ENCODE measurements at regions not wholly inside any gene's neighbourhood (a gene's known extent, or its start where the extent isn't known, plus 50 kb on each side); places are given as distances from the start of the nearest gene placed in this dataset.

DNA sequence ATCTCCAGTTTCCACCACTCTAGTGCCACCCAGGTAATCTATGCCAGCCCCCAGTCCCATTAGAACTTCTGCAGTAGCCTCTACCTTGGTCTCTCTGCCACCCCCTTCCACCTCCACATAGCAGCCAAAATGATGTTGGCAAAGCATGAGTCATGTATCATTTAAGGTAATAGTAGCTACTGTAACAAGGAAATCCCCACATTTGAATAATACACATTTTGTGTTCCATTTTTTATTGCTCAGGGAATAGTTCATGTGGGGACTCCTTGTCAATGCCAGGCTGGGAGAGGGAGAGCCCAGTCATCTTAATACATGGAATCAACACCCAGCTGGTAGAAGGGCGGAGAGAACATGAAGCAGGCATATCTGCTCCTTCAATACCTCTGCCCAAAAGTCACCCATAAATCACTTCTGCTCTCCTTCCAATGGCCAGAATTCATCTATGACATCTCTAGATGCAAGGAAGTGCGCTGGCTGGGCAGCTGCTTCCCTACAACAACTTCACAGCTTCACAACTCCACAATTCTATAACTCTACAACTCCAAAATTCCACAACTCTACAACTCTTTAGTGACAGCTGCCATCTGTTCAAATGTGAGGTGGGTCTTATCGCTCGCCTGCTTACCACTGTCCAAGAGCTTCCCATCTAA, 70.6 kb upstream of the GLS start:
- no peak for DNase-seq
- peaks cover 70% of the 10 kb centered on the region for H3K4me1 ChIP-seq (ENCODE audit: control insufficient read depth, insufficient read depth, low read length)
- H3K27me3 ChIP-seq (ENCODE audit: control insufficient read depth, insufficient read depth, low read length): no peaks in the 10 kb centered on the region
- no peak overlapping the region for H3K4me3 ChIP-seq (ENCODE audit: low read length)
- WGBS (ENCODE audit: insufficient coverage, low lambda C conversion rate): 60% methylated on average over 1 of the region's 4 CpGs
- peak overlapping the region; percentile 93 for H3K27ac ChIP-seq (ENCODE audit: low read length)
- H3K9me3 ChIP-seq (ENCODE audit: control insufficient read depth, low read depth, low read length): no peaks in the 10 kb centered on the region
- H3K36me3 ChIP-seq (ENCODE audit: control insufficient read depth, insufficient read depth, low read length): no peaks in the 10 kb centered on the region

DNA sequence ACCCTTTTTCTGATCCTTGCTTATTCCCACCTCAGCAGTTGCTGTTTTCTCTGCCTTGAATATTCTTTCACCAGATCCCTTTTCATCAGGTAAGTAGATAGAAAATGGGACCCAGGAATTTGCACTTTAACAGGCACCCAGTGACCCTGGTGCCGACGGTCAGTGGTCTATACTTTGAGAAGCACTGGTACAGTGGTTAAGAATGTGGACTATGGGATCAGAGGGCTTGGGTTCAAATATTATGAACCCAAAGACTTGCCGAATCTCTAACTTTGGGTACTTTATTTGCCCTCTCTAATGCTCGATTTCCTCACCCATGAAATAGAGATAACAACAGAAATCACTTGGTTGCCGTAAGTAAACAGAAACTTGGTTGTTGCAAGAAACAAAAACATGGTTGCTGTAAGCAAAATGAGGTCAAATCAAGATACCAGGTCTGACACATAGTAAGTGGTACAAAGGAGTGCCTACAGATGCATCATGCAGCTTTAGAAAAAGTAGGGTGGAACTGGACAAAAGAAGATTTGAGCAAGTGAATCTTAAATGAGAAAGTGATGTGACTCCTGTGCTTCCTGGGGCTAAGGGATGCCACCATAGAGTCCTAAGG, 69.5 kb upstream of the GLS start:
- Histone ChIP-seq H3K27me3 (ENCODE audit: control insufficient read depth, insufficient read depth, low read length) (no peaks in the 10 kb centered on the region), H3K9me3 (ENCODE audit: control insufficient read depth, low read depth, low read length) (no peaks in the 10 kb centered on the region), H3K4me3 (ENCODE audit: low read length) (no peak overlapping the region), H3K36me3 (ENCODE audit: control insufficient read depth, insufficient read depth, low read length) (no peaks in the 10 kb centered on the region), H3K27ac (ENCODE audit: low read length) (peak overlapping the region; percentile 93), H3K4me1 (ENCODE audit: control insufficient read depth, insufficient read depth, low read length) (peaks cover 70% of the 10 kb centered on the region)
- no CpG with 5 or more reads among the region's 5 CpGs for WGBS (ENCODE audit: insufficient coverage, low lambda C conversion rate)
- DNase-seq: no peak

GRCh38 chr2:190811811-190812210, 68.8 kb upstream of the GLS start:
- no peaks in the 10 kb centered on the region for H3K27me3 ChIP-seq (ENCODE audit: control insufficient read depth, insufficient read depth, low read length)
- H3K4me3 ChIP-seq (ENCODE audit: low read length): no peak overlapping the region
- DNase-seq: peak in 1 of 2 donors; percentile 73
- H3K9me3 ChIP-seq (ENCODE audit: control insufficient read depth, low read depth, low read length): no peaks in the 10 kb centered on the region
- H3K36me3 ChIP-seq (ENCODE audit: control insufficient read depth, insufficient read depth, low read length): no peaks in the 10 kb centered on the region
- H3K27ac ChIP-seq (ENCODE audit: low read length): peak overlapping the region; percentile 93
- H3K4me1 ChIP-seq (ENCODE audit: control insufficient read depth, insufficient read depth, low read length): peaks cover 69% of the 10 kb centered on the region

DNA sequence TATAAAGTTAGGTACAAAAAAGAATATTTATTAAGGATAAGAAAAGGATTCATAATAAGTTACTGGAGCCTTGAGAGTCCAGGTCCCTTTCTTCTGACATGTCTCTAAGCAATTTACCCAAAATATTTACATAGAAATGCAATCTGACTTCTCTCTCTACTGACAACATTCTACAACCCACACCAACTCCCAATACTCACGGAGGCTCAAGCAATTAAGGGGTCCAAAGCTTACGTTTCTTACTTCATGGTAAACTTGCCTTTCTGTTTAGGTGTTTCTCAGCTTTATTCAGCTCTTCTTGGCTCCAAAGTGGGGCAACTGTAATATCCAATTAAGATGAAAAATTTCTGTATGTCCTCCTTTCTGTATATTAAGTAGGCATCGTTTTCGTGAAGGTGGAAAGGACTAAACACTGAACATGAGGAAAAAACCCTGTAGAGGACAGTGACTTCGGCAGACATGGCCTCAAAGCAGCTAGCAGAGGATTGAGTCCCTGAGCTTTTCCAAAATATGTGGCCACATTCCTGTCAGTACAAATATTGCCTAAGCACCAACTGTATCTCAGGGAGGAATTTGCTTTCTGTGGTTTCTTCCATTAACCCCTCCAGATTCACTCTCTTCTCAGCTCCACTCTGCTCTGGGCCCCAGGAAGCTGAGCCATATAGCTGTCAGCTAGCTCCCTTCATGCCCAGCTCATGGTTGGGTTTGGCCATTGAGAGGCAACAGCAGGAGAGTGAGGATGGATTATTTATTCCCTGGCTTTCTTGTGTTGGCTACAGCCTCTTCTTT, 67.9 kb upstream of the GLS start:
- Histone ChIP-seq H3K36me3 (ENCODE audit: control insufficient read depth, insufficient read depth, low read length) (no peaks in the 10 kb centered on the region), H3K9me3 (ENCODE audit: control insufficient read depth, low read depth, low read length) (no peaks in the 10 kb centered on the region), H3K4me3 (ENCODE audit: low read length) (no peak overlapping the region), H3K27me3 (ENCODE audit: control insufficient read depth, insufficient read depth, low read length) (no peaks in the 10 kb centered on the region), H3K4me1 (ENCODE audit: control insufficient read depth, insufficient read depth, low read length) (peaks cover 64% of the 10 kb centered on the region), H3K27ac (ENCODE audit: low read length) (peak overlapping the region; percentile 93)
- DNase-seq: no peak
- WGBS (ENCODE audit: insufficient coverage, low lambda C conversion rate): 83% methylated on average over 1 of the region's 5 CpGs

DNA sequence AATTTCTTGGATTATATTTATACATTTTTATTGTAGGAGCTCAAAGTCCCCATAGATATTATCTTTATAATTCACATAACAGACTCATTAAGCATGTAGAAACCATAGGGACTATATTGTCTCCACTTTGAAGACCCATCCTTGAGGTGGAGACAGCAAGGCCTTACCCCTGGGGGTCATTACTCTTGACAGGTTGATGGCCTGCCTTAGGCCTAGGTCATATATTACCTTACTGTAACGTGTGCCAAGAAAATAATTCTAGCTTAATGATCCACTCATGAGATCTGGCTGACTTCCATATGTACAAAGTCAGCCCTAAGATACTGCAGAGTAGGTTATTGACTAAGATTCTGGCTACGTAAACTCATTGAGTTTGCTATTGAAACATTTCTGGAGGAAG, 65.4 kb upstream of the GLS start:
- H3K4me3 ChIP-seq (ENCODE audit: low read length): no peak overlapping the region
- WGBS (ENCODE audit: insufficient coverage, low lambda C conversion rate): no CpG with 5 or more reads among the region's 2 CpGs
- H3K36me3 ChIP-seq (ENCODE audit: control insufficient read depth, insufficient read depth, low read length): no peaks in the 10 kb centered on the region
- H3K9me3 ChIP-seq (ENCODE audit: control insufficient read depth, low read depth, low read length): no peaks in the 10 kb centered on the region
- peak; percentile 82 to 95 for DNase-seq
- H3K27me3 ChIP-seq (ENCODE audit: control insufficient read depth, insufficient read depth, low read length): no peaks in the 10 kb centered on the region
- H3K27ac ChIP-seq (ENCODE audit: low read length): peak overlapping the region; percentile 77
- H3K4me1 ChIP-seq (ENCODE audit: control insufficient read depth, insufficient read depth, low read length): peaks cover 49% of the 10 kb centered on the region

DNA sequence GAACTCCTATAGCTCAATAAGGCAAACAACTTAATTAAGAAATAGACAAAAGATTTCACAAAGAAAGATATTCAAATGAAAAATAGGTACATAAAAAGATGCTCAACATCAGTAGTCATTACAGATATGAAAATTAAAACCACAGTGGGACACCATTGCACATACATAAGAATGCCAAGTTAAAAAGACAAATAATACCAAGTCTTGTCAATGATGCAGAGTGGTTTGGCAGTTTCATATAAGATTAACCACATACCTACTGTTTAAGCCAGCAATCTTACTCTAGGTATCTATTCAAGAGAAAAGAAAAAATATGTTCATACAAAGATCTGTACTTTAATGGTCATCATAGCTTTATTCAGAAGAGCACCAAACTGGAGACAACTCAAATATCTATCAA, 63.5 kb upstream of the GLS start:
- Histone ChIP-seq H3K36me3 (ENCODE audit: control insufficient read depth, insufficient read depth, low read length) (no peaks in the 10 kb centered on the region), H3K27ac (ENCODE audit: low read length) (no peak overlapping the region), H3K27me3 (ENCODE audit: control insufficient read depth, insufficient read depth, low read length) (no peaks in the 10 kb centered on the region), H3K9me3 (ENCODE audit: control insufficient read depth, low read depth, low read length) (no peaks in the 10 kb centered on the region), H3K4me3 (ENCODE audit: low read length) (no peak overlapping the region), H3K4me1 (ENCODE audit: control insufficient read depth, insufficient read depth, low read length) (peaks cover 37% of the 10 kb centered on the region)
- DNase-seq: no peak

DNA sequence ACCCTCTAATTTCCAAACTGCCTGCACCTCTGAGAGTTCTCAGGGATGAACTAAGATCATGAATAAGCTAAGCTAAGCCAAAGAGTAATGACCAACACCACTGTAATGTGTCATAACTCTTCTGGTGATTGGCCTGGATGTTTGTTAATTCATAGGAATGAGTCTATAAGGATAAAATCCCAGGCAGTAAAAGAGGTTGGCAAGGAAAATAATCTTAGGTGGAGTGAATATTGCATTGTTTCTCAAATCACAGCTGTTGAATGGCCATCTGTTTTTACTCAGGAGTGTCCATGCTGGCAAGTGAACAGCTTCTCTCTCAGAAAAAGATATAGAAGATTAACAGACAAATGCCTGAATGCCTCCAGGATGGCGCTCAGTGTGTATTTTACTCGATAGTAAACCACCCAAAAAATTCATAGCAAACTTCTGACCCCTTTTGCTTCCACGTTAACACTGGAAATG, 60.8 kb upstream of the GLS start:
- Histone ChIP-seq H3K4me1 (ENCODE audit: control insufficient read depth, insufficient read depth, low read length) (peaks cover 28% of the 10 kb centered on the region), H3K27ac (ENCODE audit: low read length) (no peak overlapping the region), H3K4me3 (ENCODE audit: low read length) (no peak overlapping the region), H3K9me3 (ENCODE audit: control insufficient read depth, low read depth, low read length) (no peaks in the 10 kb centered on the region), H3K27me3 (ENCODE audit: control insufficient read depth, insufficient read depth, low read length) (no peaks in the 10 kb centered on the region), H3K36me3 (ENCODE audit: control insufficient read depth, insufficient read depth, low read length) (no peaks in the 10 kb centered on the region)
- peak in 1 of 2 donors; percentile 7 for DNase-seq
- no CpG with 5 or more reads among the region's 3 CpGs for WGBS (ENCODE audit: insufficient coverage, low lambda C conversion rate)

DNA sequence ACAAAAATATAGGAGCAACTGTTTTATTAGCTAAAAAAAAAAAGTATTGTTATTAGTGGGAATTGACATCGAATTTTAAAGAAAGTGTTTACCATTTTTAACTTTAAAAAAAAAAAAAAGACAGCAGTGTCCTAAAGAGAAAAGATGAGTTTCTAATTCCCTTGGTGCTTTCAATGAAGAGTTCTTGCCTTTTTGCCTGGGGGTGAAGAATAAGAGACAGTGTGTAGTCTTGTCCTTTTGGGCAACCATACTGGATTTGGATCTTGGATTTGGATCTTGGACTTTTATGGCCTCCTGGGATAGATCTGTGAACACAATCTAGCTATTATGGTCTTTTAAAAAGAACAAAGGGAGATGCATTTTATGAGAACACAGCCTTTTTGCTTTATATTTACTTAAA, 60.2 kb upstream of the GLS start:
- Histone ChIP-seq H3K9me3 (ENCODE audit: control insufficient read depth, low read depth, low read length) (no peaks in the 10 kb centered on the region), H3K4me1 (ENCODE audit: control insufficient read depth, insufficient read depth, low read length) (peaks cover 25% of the 10 kb centered on the region), H3K4me3 (ENCODE audit: low read length) (no peak overlapping the region), H3K36me3 (ENCODE audit: control insufficient read depth, insufficient read depth, low read length) (no peaks in the 10 kb centered on the region), H3K27me3 (ENCODE audit: control insufficient read depth, insufficient read depth, low read length) (no peaks in the 10 kb centered on the region), H3K27ac (ENCODE audit: low read length) (no peak overlapping the region)
- 92% methylated on average over 1 of the region's 1 CpG for WGBS (ENCODE audit: insufficient coverage, low lambda C conversion rate)
- no peak for DNase-seq

DNA sequence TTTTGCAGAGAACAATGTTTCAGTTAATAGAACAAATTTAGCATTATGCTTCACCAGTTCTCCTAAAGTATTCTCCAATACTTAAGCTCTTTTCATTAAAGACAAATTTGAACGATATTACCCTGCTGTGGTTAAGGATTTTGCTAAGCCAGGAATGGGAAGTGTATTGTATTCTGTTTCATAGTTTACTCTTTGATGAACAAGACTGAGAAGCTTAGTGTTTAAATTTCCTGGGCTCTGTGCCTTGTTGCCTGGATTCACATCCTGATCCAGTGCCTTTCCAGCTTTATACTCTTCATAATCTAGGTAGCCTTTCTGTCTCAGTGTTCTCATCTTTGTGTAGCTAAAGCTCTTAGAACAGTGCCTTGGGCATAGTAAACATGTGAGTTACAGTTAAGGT, 58.6 kb upstream of the GLS start:
- no peak for DNase-seq
- WGBS (ENCODE audit: insufficient coverage, low lambda C conversion rate): no CpG with 5 or more reads among the region's 1 CpG
- H3K27me3 ChIP-seq (ENCODE audit: control insufficient read depth, insufficient read depth, low read length): no peaks in the 10 kb centered on the region

GRCh38 chr2:190827720-190828119, 52.9 kb upstream of the GLS start:
- Histone ChIP-seq H3K9me3 (ENCODE audit: control insufficient read depth, low read depth, low read length) (no peaks in the 10 kb centered on the region), H3K4me3 (ENCODE audit: low read length) (no peak overlapping the region), H3K27me3 (ENCODE audit: control insufficient read depth, insufficient read depth, low read length) (no peaks in the 10 kb centered on the region), H3K4me1 (ENCODE audit: control insufficient read depth, insufficient read depth, low read length) (no peaks in the 10 kb centered on the region), H3K36me3 (ENCODE audit: control insufficient read depth, insufficient read depth, low read length) (no peaks in the 10 kb centered on the region), H3K27ac (ENCODE audit: low read length) (no peak overlapping the region)
- 100% methylated on average over 2 of the region's 3 CpGs for WGBS (ENCODE audit: insufficient coverage, low lambda C conversion rate)
- no peak for DNase-seq

More for the DNA sequence above, 58.6 kb upstream of the GLS start:
- Histone ChIP-seq H3K4me3 (ENCODE audit: low read length) (no peak overlapping the region), H3K36me3 (ENCODE audit: control insufficient read depth, insufficient read depth, low read length) (no peaks in the 10 kb centered on the region), H3K27ac (ENCODE audit: low read length) (no peak overlapping the region), H3K4me1 (ENCODE audit: control insufficient read depth, insufficient read depth, low read length) (peaks cover 14% of the 10 kb centered on the region), H3K9me3 (ENCODE audit: control insufficient read depth, low read depth, low read length) (no peaks in the 10 kb centered on the region)

Measured in large intestine (tissue), 3 donors.